Posterior vena cava (tissue), 2 donors: ENCODE measurements at regions not wholly inside any gene's neighbourhood (a gene's known extent, or its start where the extent isn't known, plus 50 kb on each side); places are given as distances from the start of the nearest gene placed in this dataset.
A peak's percentile ranks its signal among the peaks of the same experiment; 100 is the strongest.

Source experiments
- DNase-seq: peaks from one replicate; pipeline ENCODE4 v3.0.0-alpha.2; 2020; ENCODE audit warnings: low spot score
- intact Hi-C, 2 donors: fragments of 100-400 bp; cut with DNase I; formaldehyde crosslinking; loops; one replicate each; pipeline versions ENCODE4 v1.14.1 to v1.14.2; 2022 to 2023
- donor health status: DM: yes; HTN: yes; CAD: no.
- donor health status: DM: yes; HTN: yes; CAD: no.

DNA sequence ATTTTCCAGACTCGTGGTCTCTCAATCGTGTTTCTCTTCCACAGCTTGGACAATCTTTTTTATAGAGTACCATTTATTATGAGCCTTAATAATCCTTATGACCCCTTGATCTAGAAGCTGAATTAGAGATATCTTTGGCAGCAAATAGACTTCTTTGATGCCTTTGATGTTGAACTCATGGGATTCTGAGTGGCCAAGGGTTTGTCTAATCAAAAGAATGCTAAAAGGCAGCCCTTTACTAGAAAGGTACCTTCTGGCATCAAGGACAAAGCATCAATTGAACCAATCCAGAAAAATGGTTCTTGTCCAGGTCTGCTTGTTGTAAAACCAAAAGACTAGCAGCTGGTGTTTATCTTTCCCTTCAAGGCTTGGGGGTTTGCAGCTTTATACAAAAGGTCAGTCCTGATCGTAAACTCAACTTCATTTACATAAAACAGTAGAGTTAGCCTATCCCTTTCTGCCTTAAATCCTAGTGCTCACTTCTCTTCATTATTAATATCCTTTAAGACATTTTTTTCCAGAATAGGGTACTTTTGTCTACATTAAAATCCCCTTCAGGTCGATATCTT, 411.3 kb downstream of the FAT4 start:
- intact Hi-C loops, result no loop called here
- no peak for DNase-seq

DNA sequence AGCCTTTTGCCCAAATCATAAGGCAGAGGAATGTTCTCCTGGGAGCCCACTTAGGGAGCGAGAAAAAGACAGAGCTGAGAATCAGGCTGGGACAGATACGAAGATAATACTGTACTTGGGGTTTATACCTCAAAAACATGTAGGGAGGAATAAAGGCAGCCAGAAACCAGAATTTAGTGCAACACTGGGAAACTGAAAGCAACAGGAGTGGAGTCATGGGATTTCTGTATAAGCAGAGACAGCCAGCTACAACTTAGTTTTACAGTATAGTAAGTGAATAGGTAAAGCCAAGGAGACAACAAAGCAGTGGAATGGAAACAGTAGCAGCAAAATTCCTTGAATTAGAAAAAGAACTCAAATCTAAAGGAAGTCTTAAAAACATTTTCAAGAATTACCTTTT, 413.2 kb downstream of the FAT4 start:
- intact Hi-C loops, result no loop called here
- DNase-seq, result no peak

DNA sequence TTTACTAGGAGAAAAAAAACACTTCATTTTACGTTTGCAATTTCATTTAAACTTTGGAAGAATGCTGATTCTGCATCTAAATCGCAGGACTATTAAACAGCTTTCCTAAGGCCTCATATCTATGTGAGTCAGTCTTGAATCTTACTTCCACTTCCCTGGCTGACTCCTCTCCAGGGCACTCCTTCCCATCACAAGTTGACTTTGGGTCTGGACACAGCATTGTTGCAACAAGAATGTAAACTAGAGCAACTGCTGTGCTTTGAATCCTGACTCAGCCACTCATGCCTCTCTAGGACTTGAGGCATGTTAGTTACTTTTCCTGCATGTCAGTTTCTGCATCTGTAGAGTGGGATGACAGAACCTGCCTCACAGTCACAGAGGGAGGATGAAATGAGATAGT, 413.8 kb downstream of the FAT4 start:
- DNase-seq, result no peak
- intact Hi-C loops, result no loop called here

DNA sequence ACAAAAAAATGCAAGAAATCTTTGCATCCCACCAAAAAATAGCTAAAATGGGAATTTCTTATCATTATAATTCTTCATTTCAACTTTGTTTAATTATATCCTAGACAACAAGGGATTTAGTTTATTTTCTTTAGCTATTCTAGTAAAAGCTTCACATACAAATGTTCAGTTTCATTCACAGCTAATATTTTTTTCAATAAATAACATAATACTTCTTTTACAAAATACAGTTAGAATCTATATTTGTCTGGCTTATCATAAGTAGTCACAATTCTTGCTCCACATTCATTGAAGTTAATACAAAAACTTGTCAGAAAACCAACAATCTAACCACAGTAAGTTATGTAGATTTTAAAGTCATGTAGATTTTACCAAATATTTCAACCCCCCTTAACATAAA, 414.4 kb downstream of the FAT4 start:
- DNase-seq, result no peak
- intact Hi-C loops, result no loop called here

DNA sequence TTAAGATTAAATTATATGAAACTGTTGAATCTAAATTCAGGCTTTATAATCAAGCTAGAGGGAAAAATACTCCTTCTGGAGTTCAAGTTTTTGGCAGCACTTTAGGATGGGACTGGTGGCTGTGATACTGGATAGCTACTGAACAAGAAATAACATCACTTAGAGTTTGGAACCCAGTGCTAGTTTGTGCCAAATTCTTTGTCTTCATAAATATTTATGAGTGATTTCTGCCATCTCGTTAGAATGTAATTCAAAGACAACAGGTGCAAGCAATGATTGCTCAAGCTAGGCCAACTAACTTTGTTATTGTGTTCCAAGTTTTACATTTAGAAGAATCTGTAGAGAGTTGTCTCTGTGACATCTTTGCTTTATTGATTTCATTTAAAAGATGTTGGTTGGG, 417.9 kb downstream of the FAT4 start:
- no peak for DNase-seq
- intact Hi-C loops, result no loop called here

GRCh38 chr4:125734504-125734903, 419.7 kb downstream of the FAT4 start:
- DNase-seq, result no peak
- intact Hi-C loops, result no loop called here

- DNase-seq, result no peak
- intact Hi-C loops, result no loop called here
Measured at GRCh38 chr4:125735102-125735501, 420.3 kb downstream of the FAT4 start.

DNA sequence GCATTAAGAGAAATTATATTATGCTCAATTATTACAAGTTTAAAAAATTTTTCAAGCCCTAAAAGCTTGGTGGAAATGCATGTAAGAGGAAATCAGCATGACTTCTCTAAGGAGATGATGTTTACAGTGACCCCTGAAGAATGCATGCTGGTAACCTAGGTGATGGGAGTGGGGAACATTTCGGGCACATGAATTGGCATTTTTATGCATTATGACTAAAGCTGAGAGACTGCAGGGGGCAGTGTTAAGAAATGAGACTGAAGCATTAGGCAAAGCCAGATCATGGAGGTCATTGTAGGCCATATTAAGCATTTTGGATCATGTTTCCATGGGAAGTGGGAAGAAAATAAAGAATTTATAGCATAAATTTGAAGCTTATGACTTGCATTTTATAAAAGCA, 421.3 kb downstream of the FAT4 start:
- no peak for DNase-seq
- intact Hi-C loops, result no loop called here

GRCh38 chr4:125739760-125740159, 425.0 kb downstream of the FAT4 start:
- no peak for DNase-seq
- intact Hi-C loops, result loop anchor here in 1 of 2 donors (5.0 kb wide), 1 partner anchor 427 kb away; the partner anchor contains the start of gene FAT4

DNA sequence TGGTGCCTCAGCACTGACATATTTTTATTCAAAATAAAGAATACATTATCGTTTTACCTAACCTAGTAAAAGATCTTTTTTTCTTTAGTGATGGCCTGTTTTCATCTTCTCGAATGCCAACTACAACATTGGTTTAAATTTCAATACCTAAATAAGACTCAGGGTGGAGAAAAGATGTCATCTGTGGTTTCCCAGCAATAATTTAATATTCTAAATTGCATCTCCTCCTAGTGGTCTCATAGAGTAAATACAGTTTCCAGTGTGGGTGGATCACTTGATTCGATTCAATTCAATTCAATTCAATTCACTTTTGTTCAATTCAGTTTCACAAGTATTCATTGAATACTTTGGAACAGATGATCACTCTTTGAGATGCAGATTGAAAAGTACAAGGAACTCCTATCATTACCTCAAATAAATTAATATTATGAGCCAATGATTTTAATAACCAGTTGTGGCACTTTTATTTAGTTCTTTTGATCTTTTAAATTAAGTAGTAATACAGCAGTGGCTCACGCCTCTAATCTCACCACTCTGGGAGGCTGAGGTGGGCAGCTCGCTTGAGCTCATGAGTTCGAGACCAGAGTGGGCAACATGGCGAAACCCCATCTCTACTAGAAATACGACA, 427.2 kb downstream of the FAT4 start:
- intact Hi-C loops, result loop anchor here in 1 of 2 donors (5.0 kb wide), 1 partner anchor 430 kb away; the partner anchor contains the start of gene FAT4
- DNase-seq, result no peak

DNA sequence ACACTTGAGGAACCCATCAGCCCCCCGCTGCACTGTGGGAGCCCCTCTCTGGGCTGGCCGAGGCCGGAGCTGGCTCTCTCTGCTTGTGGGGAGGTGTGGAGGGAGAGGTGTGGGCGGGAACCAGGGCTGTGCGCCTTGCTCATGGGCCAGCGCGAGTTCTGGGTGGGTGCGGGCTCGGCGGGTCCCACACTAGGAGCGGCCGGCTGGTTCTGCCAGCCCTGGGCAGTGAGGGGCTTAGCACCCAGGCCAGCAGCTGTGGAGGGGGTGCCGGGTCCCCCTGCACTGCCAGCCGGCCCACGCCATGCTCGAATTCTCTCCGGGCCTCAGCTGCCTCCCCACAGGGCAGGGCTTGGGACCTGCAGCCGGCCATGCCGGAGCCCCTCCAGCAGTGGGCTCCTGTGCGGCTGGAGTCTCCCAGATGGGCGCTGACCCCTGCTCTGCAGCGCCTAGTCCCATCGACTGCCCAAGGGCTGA, 430.2 kb downstream of the FAT4 start:
- intact Hi-C loops, result loop anchor here (5.0 kb wide), 2 partner anchors 433 to 438 kb away; partner anchors contain the start of gene FAT4 (in 1 of the 2)
- peak; percentile 63 for DNase-seq

GRCh38 chr4:125749354-125749753, 434.6 kb downstream of the FAT4 start:
- DNase-seq, result no peak
- intact Hi-C loops, result loop anchor here in 1 of 2 donors (5.0 kb wide), 1 partner anchor 442 kb away; no protein-coding TSS in a partner anchor

GRCh38 chr4:125750399-125750798, 435.6 kb downstream of the FAT4 start:
- DNase-seq, result no peak

GRCh38 chr4:125750828-125751466, 436.2 kb downstream of the FAT4 start:
- intact Hi-C loops, result no loop called here
- no peak for DNase-seq

More at GRCh38 chr4:125750399-125750798, 435.6 kb downstream of the FAT4 start:
- intact Hi-C loops, result no loop called here

- intact Hi-C loops, result no loop called here
- DNase-seq, result no peak
Measured at GRCh38 chr4:125758438-125758837, 443.7 kb downstream of the FAT4 start.

- intact Hi-C loops, result no loop called here
- DNase-seq, result no peak
Measured at GRCh38 chr4:125760201-125760819, 445.6 kb downstream of the FAT4 start.

- no peak for DNase-seq
- intact Hi-C loops, result no loop called here
Measured at GRCh38 chr4:125760956-125761355, 446.2 kb downstream of the FAT4 start.

GRCh38 chr4:125762537-125762936, 447.8 kb downstream of the FAT4 start:
- intact Hi-C loops, result no loop called here

GRCh38 chr4:125765941-125766340, 451.2 kb downstream of the FAT4 start:
- intact Hi-C loops, result no loop called here

More at GRCh38 chr4:125762537-125762936, 447.8 kb downstream of the FAT4 start:
- no peak for DNase-seq

GRCh38 chr4:125770814-125771398, 456.2 kb downstream of the FAT4 start:
- intact Hi-C loops, result no loop called here
- no peak for DNase-seq

More at GRCh38 chr4:125765941-125766340, 451.2 kb downstream of the FAT4 start:
- no peak for DNase-seq
